Upper lobe of left lung (tissue), 6 donors: ENCODE measurements at regions not wholly inside any gene's neighbourhood (a gene's known extent, or its start where the extent isn't known, plus 50 kb on each side); places are given as distances from the start of the nearest gene placed in this dataset.
"Not testable (repeated sequence)": the region's sequence is repeated elsewhere in the genome, so short reads cannot be mapped to it uniquely, and the experiment has no call there.

Source experiments
- ATAC-seq, 2 donors: fragments of 200-7000 bp; cut with Tn5 transposase; one replicate each; pipeline ENCODE4 v1.9.1; 2022; ENCODE audit warnings: mild to moderate bottlenecking in 2 of 2, moderate library complexity in 2 of 2; ENCODE audit not compliant: low FRiP score in 2 of 2
- DNase-seq, 2 donors: peaks; one replicate each; pipeline ENCODE4 v3.0.0-alpha.2; 2019 to 2020
- H3K27ac ChIP-seq, 4 donors: fragments of 200-600 bp; sonication (generic); one replicate each; pipeline ENCODE4 v1.5.1; 2016 to 2019
- H3K27me3 ChIP-seq, 4 donors: fragments of 200-600 bp; sonication (generic); one replicate each; pipeline ENCODE4 v1.5.1; 2017 to 2019
- H3K36me3 ChIP-seq, 4 donors: fragments of 200-600 bp; sonication (generic); one replicate each; pipeline ENCODE4 v1.5.1; 2016 to 2019
- H3K4me1 ChIP-seq, 4 donors: fragments of 200-600 bp; sonication (generic); one replicate each; pipeline ENCODE4 v1.5.1; 2018 to 2019
- H3K4me3 ChIP-seq, 4 donors: fragments of 200-600 bp; sonication (generic); one replicate each; pipeline ENCODE4 v1.5.1; 2017 to 2019; ENCODE audit warnings: mild to moderate bottlenecking in 2 of 4, moderate library complexity in 1 of 4
- H3K9me3 ChIP-seq, 4 donors: fragments of 200-600 bp; sonication (generic); one replicate each; pipeline ENCODE4 v1.5.1; 2018 to 2019
- WGBS, 2 donors: methylation state at CpG; one replicate each; pipeline ENCODE4 v1.1.5; 2017 to 2018; 5-methylcytosine and 5-hydroxymethylcytosine counted together
- donor health status: DM: no; HTN: no; CAD: no; lungs with moderate emphysema.
- donor health status: DM: no; HTN: yes; CAD: no; lungs with severe emphysema.

- DNase-seq, ATAC-seq, H3K4me3 ChIP-seq, H3K9me3 ChIP-seq, H3K4me1 ChIP-seq, H3K36me3 ChIP-seq, H3K27me3 ChIP-seq, H3K27ac ChIP-seq: not testable (repeated sequence)
- 70 to 75% methylated on average over 3 of the region's 3 CpGs for WGBS, 2 donors
These were observed 1841.5 kb downstream of the KHDRBS2 start for GRCh38 chr6:60444532-60444931.

GRCh38 chr6:60439709-60440108 lies 1846.3 kb downstream of the KHDRBS2 start:
- not testable (repeated sequence) for H3K9me3 ChIP-seq, H3K4me1 ChIP-seq, H3K27me3 ChIP-seq, DNase-seq, H3K36me3 ChIP-seq, ATAC-seq, H3K4me3 ChIP-seq, H3K27ac ChIP-seq
- 81 to 91% methylated on average over 3 of the region's 3 CpGs for WGBS, 2 donors

GRCh38 chr6:60422691-60423090 lies 1863.3 kb downstream of the KHDRBS2 start:
- H3K9me3 ChIP-seq, H3K36me3 ChIP-seq, DNase-seq, H3K4me3 ChIP-seq, H3K27me3 ChIP-seq, H3K27ac ChIP-seq, H3K4me1 ChIP-seq, ATAC-seq: not testable (repeated sequence)
- 44% methylated on average over 1 of the region's 1 CpG; no CpG with 5 or more reads in 1 of the 2 donors for WGBS, 2 donors

- not testable (repeated sequence) for H3K4me3 ChIP-seq, H3K27ac ChIP-seq, H3K36me3 ChIP-seq, ATAC-seq, DNase-seq, H3K9me3 ChIP-seq, H3K27me3 ChIP-seq, H3K4me1 ChIP-seq
- WGBS, 2 donors: 100% methylated on average over 1 of the region's 1 CpG; no CpG with 5 or more reads in 1 of the 2 donors
These were observed 1869.9 kb downstream of the KHDRBS2 start for GRCh38 chr6:60416118-60416517.

- not testable (repeated sequence) for H3K9me3 ChIP-seq, ATAC-seq, DNase-seq, H3K4me3 ChIP-seq, H3K27ac ChIP-seq, H3K4me1 ChIP-seq, H3K27me3 ChIP-seq, H3K36me3 ChIP-seq
- 100% methylated on average over 1 to 2 of the region's 3 CpGs for WGBS, 2 donors
These were observed 1877.3 kb downstream of the KHDRBS2 start for GRCh38 chr6:60408747-60409146.

DNA sequence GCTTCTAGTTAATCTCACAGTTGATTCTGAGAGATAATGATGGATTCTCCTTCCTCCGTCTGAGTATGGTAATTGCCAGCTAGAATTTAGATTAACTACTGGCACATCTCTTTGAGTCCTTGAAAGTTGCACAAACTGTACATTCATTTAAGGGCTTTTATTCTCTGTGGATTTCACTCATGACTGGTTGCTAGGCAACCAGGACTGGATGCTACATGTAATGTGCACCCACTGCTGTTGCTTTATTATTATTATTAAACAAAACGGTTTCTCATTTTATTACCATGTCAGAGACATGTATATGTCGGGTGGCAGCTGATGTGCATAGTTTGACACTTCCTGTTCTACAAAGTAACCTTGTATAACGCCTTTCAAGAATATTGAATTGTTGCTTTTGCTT lies 1882.8 kb downstream of the KHDRBS2 start:
- not testable (repeated sequence) for H3K9me3 ChIP-seq, H3K4me3 ChIP-seq, H3K4me1 ChIP-seq, DNase-seq, ATAC-seq, H3K36me3 ChIP-seq, H3K27ac ChIP-seq, H3K27me3 ChIP-seq
- 58 to 62% methylated on average over 4 of the region's 4 CpGs for WGBS, 2 donors

DNA sequence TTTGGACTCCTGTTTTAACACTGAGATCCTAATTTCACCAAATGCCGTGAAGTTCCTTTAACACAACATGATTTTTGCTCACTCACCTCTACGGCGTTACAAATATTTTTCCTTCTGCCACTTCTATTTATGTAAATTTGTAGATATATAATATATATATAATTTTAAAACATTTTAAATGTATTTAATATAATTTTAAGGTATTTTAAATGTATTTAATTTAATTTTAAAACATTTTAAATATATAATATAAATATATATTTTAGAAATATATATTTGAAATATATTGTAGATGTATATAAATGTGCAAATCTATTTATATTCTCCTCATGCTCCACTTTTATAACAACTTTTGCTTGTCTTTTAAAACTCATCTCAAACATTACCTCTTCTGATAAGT lies 1883.5 kb downstream of the KHDRBS2 start:
- H3K9me3 ChIP-seq, DNase-seq, H3K27ac ChIP-seq, ATAC-seq, H3K27me3 ChIP-seq, H3K4me1 ChIP-seq, H3K36me3 ChIP-seq, H3K4me3 ChIP-seq: not testable (repeated sequence)
- WGBS, 2 donors: 92 to 96% methylated on average over 3 of the region's 3 CpGs

DNA sequence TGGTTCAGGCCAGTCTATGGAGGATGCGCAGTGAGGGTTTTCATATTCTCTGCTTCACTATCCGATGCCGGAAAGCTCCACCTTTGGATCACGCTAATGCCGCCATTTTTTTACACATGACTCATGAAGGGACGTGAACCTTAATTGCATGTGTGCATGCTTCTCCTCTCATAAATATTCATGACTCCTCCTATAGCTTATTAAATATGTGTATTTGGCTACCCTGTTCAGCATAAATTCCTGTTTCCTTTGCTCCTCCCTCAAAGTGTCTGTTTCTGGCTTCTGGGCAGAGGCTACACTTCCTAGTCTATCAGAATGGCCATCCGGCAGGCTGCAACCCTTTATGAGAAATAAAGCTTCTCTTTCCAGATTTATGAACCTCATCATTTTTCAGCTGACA lies 1890.8 kb downstream of the KHDRBS2 start:
- not testable (repeated sequence) for ATAC-seq, H3K9me3 ChIP-seq, H3K4me1 ChIP-seq, H3K36me3 ChIP-seq, H3K4me3 ChIP-seq, H3K27me3 ChIP-seq, DNase-seq, H3K27ac ChIP-seq
- 91 to 95% methylated on average over 2 to 7 of the region's 7 CpGs for WGBS, 2 donors

GRCh38 chr6:60392969-60393368 lies 1893.1 kb downstream of the KHDRBS2 start:
- not testable (repeated sequence) for ATAC-seq, H3K4me1 ChIP-seq, DNase-seq, H3K4me3 ChIP-seq, H3K27ac ChIP-seq, H3K9me3 ChIP-seq, H3K36me3 ChIP-seq, H3K27me3 ChIP-seq
- WGBS, 2 donors: 62 to 65% methylated on average over 4 of the region's 4 CpGs

- not testable (repeated sequence) for H3K36me3 ChIP-seq, H3K4me3 ChIP-seq, H3K27me3 ChIP-seq, H3K9me3 ChIP-seq, DNase-seq, H3K4me1 ChIP-seq, ATAC-seq, H3K27ac ChIP-seq
- 84 to 86% methylated on average over 3 of the region's 3 CpGs for WGBS, 2 donors
These were observed 1896.9 kb downstream of the KHDRBS2 start for GRCh38 chr6:60389094-60389493.

DNA sequence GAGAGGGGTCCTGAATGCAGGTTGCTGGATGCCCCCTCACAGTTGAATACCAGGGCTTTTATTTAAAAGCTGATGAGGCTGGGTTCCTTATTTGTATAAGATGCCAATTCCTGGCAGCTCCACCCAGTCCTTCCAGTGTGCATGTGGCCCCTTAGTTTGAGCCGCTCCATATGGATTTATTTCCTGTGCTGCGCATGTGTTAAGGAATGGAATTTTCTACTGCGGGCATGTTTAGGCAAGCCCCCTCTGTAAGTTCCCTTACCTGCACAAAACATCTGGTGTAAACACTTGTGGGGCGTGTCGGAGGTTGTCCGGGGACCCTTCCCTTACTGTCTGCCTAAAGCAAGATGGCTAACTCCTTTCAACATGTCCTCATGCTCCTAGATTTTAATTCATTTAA lies 1901.4 kb downstream of the KHDRBS2 start:
- H3K27ac ChIP-seq, ATAC-seq, H3K4me1 ChIP-seq, DNase-seq, H3K36me3 ChIP-seq, H3K4me3 ChIP-seq, H3K27me3 ChIP-seq, H3K9me3 ChIP-seq: not testable (repeated sequence)
- 78 to 87% methylated on average over 6 of the region's 6 CpGs for WGBS, 2 donors

- not testable (repeated sequence) for H3K9me3 ChIP-seq, H3K27ac ChIP-seq, H3K4me3 ChIP-seq, H3K27me3 ChIP-seq, H3K4me1 ChIP-seq, ATAC-seq, DNase-seq, H3K36me3 ChIP-seq
- 83 to 92% methylated on average over 3 to 5 of the region's 5 CpGs for WGBS, 2 donors
These were observed 1903.3 kb downstream of the KHDRBS2 start for GRCh38 chr6:60382771-60383170.

- not testable (repeated sequence) for H3K9me3 ChIP-seq, H3K36me3 ChIP-seq, DNase-seq, H3K27me3 ChIP-seq, H3K27ac ChIP-seq, ATAC-seq, H3K4me1 ChIP-seq, H3K4me3 ChIP-seq
- 78 to 80% methylated on average over 1 of the region's 1 CpG for WGBS, 2 donors
These were observed 1911.9 kb downstream of the KHDRBS2 start for GRCh38 chr6:60374078-60374477.

DNA sequence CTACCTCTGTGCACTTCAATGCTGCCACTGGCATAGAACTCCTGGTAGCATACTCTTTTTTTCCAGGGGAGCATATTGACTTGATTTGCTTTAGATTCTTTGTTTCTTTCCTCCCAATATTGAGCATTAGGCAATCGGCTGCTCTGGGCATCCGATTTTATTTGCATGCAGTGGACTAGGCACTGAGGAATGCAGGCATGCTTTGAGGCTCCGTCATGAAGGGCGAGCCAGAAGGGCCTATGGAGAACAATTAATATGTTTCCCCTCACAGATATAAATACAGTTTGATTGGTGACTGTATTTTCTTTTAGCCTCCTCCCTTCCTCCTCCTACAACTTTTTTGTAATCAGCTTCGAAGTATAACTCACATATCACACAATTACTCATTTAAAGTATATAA lies 1918.2 kb downstream of the KHDRBS2 start:
- H3K4me3 ChIP-seq, H3K27ac ChIP-seq, DNase-seq, H3K27me3 ChIP-seq, H3K9me3 ChIP-seq, H3K4me1 ChIP-seq, H3K36me3 ChIP-seq, ATAC-seq: not testable (repeated sequence)
- WGBS, 2 donors: 85 to 90% methylated on average over 5 of the region's 5 CpGs
